Adrenal gland (tissue), 9 donors: ENCODE measurements at regions not wholly inside any gene's neighbourhood (a gene's known extent, or its start where the extent isn't known, plus 50 kb on each side); places are given as distances from the start of the nearest gene placed in this dataset.
A peak's percentile ranks its signal among the peaks of the same experiment; 100 is the strongest.

Experiments used
- DNase-seq, 7 donors: peaks; one replicate each; pipeline ENCODE4 v3.0.0-alpha.2; 2019 to 2020
- H3K27ac ChIP-seq, 5 donors: fragments of 200-600 bp; sonication (generic) in 4 of 5; 1 replicate in 3 of 5; 2 replicates in 2 of 5; pipeline versions ENCODE4 v1.5.1 to v1.8.0; 2016 to 2020; ENCODE audit warnings: mild to moderate bottlenecking in 1 of 5
- H3K27me3 ChIP-seq: fragments of 200-600 bp; 2 replicates; pipeline ENCODE4 v1.8.0; 2021
- H3K36me3 ChIP-seq, 2 donors: fragments of 200-600 bp; replicated peaks in 1 of 2; 1 replicate in 1 of 2; 2 replicates in 1 of 2; pipeline versions ENCODE4 v1.5.1 to v1.8.0; 2018 to 2022
- H3K4me1 ChIP-seq, 2 donors: fragments of 200-600 bp; replicated peaks in 1 of 2; 1 replicate in 1 of 2; 2 replicates in 1 of 2; pipeline versions ENCODE4 v1.5.1 to v1.8.0; 2018 to 2021
- H3K4me3 ChIP-seq, 4 donors: fragments of 200-600 bp; sonication (generic) in 3 of 4; one replicate each; pipeline ENCODE4 v1.5.1; 2016 to 2018
- H3K9me3 ChIP-seq, 3 donors: fragments of 200-600 bp; sonication (generic) in 1 of 3; replicated peaks in 1 of 3; 1 replicate in 2 of 3; 2 replicates in 1 of 3; pipeline versions ENCODE4 v1.5.1 to v1.8.0; 2016 to 2021
- CTCF ChIP-seq, 6 experiments: fragments of 450-650 bp in 4 of 6; fragments of 200-600 bp in 2 of 6; sonication (generic) in 1 of 6; IDR thresholded peaks; 1 replicate in 5 of 6; 2 replicates in 1 of 6; pipeline versions ENCODE4 v1.5.1 to v1.8.0; 2016 to 2021; ENCODE audit warnings: antibody characterized with exemption in 6 of 6, mild to moderate bottlenecking in 2 of 6, moderate library complexity in 1 of 6
- POLR2A ChIP-seq, 2 donors: fragments of 450-650 bp; IDR thresholded peaks; one replicate each; pipeline ENCODE4 v1.6.1; 2017; ENCODE audit warnings: antibody characterized with exemption in 2 of 2, mild to moderate bottlenecking in 2 of 2, moderate library complexity in 1 of 2
- WGBS, 4 donors: extraction: QIAGEN DNeasy Blood & Tissue Kit in 2 of 4; methylation state at CpG; one replicate each; pipeline versions ENCODE4 v1.1.5 to v1.1.7; 2013 to 2017; 5-methylcytosine and 5-hydroxymethylcytosine counted together
- intact Hi-C, 2 donors: fragments of 100-400 bp; cut with DNase I; formaldehyde crosslinking; loops; one replicate each; pipeline versions ENCODE4 v1.14.1 to v1.15.0; 2022 to 2023
- donor health status: healthy with polysubstance abuse.
- donor health status: Bipolar disorder and iron deficiency.
- donor health status: DM: yes; HTN: yes; CAD: no.
- donor health status: DM: no; HTN: no; CAD: no.
- donor health status: DM: no; HTN: no; CAD: no.

DNA sequence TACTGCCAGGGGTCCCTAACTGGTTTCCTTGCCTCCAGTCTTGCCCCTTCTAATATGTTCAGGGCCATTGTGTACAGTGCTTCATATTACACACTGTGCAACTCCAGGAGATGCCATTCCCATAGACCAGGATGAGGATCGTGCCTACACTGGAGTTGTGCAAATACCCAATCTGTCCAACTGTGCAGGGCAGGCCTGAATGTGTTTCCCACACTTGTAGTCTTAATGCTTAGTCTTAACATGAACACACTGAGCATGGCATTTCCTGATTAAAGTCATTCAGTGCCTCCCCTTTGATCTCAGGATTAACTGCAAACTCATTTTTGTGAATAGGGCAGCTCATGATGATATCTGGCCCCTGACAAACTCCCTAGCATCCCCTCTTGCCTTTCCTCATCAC, 165.5 kb downstream of the TTC8 start:
- intact Hi-C loops, result no loop called here
- Histone ChIP-seq H3K9me3 (no peaks in the 10 kb centered on the region), H3K36me3 (no peaks in the 10 kb centered on the region), H3K4me3 (no peak overlapping the region), H3K27me3 (no peaks in the 10 kb centered on the region), H3K4me1 (peaks cover 0 to 4% of the 10 kb centered on the region in 2 donors), H3K27ac (no peak overlapping the region)
- TF ChIP-seq CTCF (IDR thresholded peaks at IDR 0.05), result no peak
- no peak for TF ChIP-seq POLR2A (IDR thresholded peaks at IDR 0.05)
- no peak for DNase-seq
- 89 to 100% (median 92%) methylated on average over 1 of the region's 1 CpG for WGBS, 4 donors

- intact Hi-C loops, result no loop called here
- DNase-seq, result no peak
- H3K9me3 ChIP-seq, result no peaks in the 10 kb centered on the region
- no peak overlapping the region for H3K27ac ChIP-seq
- no peaks in the 10 kb centered on the region for H3K36me3 ChIP-seq
- no peak for TF ChIP-seq CTCF (IDR thresholded peaks at IDR 0.05)
- TF ChIP-seq POLR2A (IDR thresholded peaks at IDR 0.05), result no peak
- no peaks in the 10 kb centered on the region for H3K27me3 ChIP-seq
- H3K4me1 ChIP-seq, result peaks cover 1 to 8% of the 10 kb centered on the region in 2 donors
- WGBS, 4 donors, result 75 to 89% (median 83%) methylated on average over 1 of the region's 1 CpG
- no peak overlapping the region for H3K4me3 ChIP-seq
Observed at GRCh38 chr14:88990856-88991255, 166.4 kb downstream of the TTC8 start.

DNA sequence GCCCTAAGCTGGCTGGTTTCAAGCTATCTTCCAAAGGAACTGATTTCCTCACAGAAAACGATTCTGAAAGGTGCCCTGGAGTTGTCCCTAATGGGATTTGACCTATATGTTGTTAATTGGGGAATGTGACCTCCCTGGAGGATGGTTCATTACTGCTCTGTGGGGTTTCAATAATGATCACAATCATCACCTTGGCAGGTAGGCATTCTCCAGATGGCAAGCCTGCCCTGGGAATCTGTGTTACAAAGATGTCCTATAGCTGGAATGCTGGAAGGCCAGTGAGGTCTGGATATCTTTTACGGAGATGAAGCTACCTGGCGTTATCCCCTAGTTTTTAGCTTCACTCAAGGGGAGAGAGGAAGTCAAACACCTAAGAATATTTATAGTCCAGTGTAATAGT, 167.6 kb downstream of the TTC8 start:
- H3K4me3 ChIP-seq, result no peak overlapping the region
- peaks cover 3 to 10% of the 10 kb centered on the region in 2 donors for H3K4me1 ChIP-seq
- 52 to 65% (median 61%) methylated on average over 3 of the region's 3 CpGs for WGBS, 4 donors
- no peaks in the 10 kb centered on the region for H3K36me3 ChIP-seq
- TF ChIP-seq CTCF (IDR thresholded peaks at IDR 0.05) (no peak), POLR2A (IDR thresholded peaks at IDR 0.05) (no peak)
- H3K27ac ChIP-seq, result no peak overlapping the region
- intact Hi-C loops, result no loop called here
- no peaks in the 10 kb centered on the region for H3K27me3 ChIP-seq
- H3K9me3 ChIP-seq, result no peaks in the 10 kb centered on the region
- no peak for DNase-seq

GRCh38 chr14:88993946-88994345, 169.5 kb downstream of the TTC8 start:
- H3K27ac ChIP-seq, result no peak overlapping the region
- TF ChIP-seq POLR2A (IDR thresholded peaks at IDR 0.05), result no peak
- no peak for TF ChIP-seq CTCF (IDR thresholded peaks at IDR 0.05)
- peaks cover 3 to 10% of the 10 kb centered on the region in 2 donors for H3K4me1 ChIP-seq
- no peaks in the 10 kb centered on the region for H3K36me3 ChIP-seq
- no peak overlapping the region for H3K4me3 ChIP-seq
- intact Hi-C loops, result no loop called here
- no peaks in the 10 kb centered on the region for H3K27me3 ChIP-seq
- DNase-seq, result peak in 2 of 7 donors; percentile 29 to 34
- H3K9me3 ChIP-seq, result no peaks in the 10 kb centered on the region
- WGBS, 4 donors, result 69 to 85% (median 78%) methylated on average over 2 of the region's 2 CpGs
